H1 (cell line): ENCODE measurements at regions not wholly inside any gene's neighbourhood (a gene's known extent, or its start where the extent isn't known, plus 50 kb on each side); places are given as distances from the start of the nearest gene placed in this dataset.

Experiments used
- CTCF ChIA-PET: fragments of 300-600 bp; sonication (Branson Sonifier 250); formaldehyde crosslinking; loops from one replicate; lab custom pipeline; 2021; ENCODE audit not compliant: partially characterized antibody; lab: Charles Lee
- POLR2A ChIA-PET: fragments of 300-600 bp; sonication (Branson Sonifier 250); formaldehyde crosslinking; loops from one replicate; lab custom pipeline; 2021; ENCODE audit warnings: inconsistent platforms; ENCODE audit not compliant: partially characterized antibody; lab: Charles Lee
- DNase-seq, 2 experiments: peaks; one replicate each; pipeline versions ENCODE4 v3.0.0 to v3.0.0-alpha.2; 2010 to 2022; ENCODE audit warnings: low spot score in 2 of 2, low read depth in 1 of 2, mixed read lengths in 1 of 2
- FAIRE-seq: peaks from 2 replicates; lab custom pipeline; 2011; peaks lifted over from hg19 to GRCh38; lab: Jason Lieb, UNC
- H2AFZ ChIP-seq: 2 replicates; pipeline ENCODE4 v1.8.1; 2012; ENCODE audit warnings: low read length, inconsistent platforms
- H2AK5ac ChIP-seq: 2 replicates; pipeline ENCODE4 v1.6.1; 2013; ENCODE audit warnings: low read depth, low read length
- H2BK120ac ChIP-seq: replicated peaks from 2 replicates; pipeline ENCODE3; 2013; ENCODE audit warnings: low read depth, low read length, inconsistent platforms
- H2BK12ac ChIP-seq: 2 replicates; pipeline ENCODE4 v1.6.1; 2013; ENCODE audit warnings: low read depth, low read length
- H2BK15ac ChIP-seq: 2 replicates; pipeline ENCODE4 v1.6.1; 2013; ENCODE audit warnings: low read length
- H2BK20ac ChIP-seq: 2 replicates; pipeline ENCODE4 v1.6.1; 2013; ENCODE audit warnings: low read length
- H2BK5ac ChIP-seq: 2 replicates; pipeline ENCODE4 v1.6.1; 2013; ENCODE audit warnings: low read depth, low read length
- H3K14ac ChIP-seq: 2 replicates; pipeline ENCODE4 v1.6.1; 2013; ENCODE audit warnings: inconsistent platforms; ENCODE audit not compliant: insufficient read length
- H3K18ac ChIP-seq: 2 replicates; pipeline ENCODE4 v1.6.1; 2013; ENCODE audit warnings: low read length; ENCODE audit errors: extremely low read depth
- H3K23ac ChIP-seq: 2 replicates; pipeline ENCODE4 v1.6.1; 2013; ENCODE audit warnings: inconsistent platforms; ENCODE audit not compliant: insufficient read length
- H3K23me2 ChIP-seq: 2 replicates; pipeline ENCODE4 v1.6.1; 2013; ENCODE audit warnings: low read depth, low read length
- H3K27ac ChIP-seq: 2 replicates; pipeline ENCODE4 v1.6.1; 2011; ENCODE audit warnings: low read depth, low read length, inconsistent platforms
- H3K27me3 ChIP-seq, 4 experiments: replicated peaks in 1 of 4; 1 replicate in 1 of 4; 2 replicates in 3 of 4; pipeline versions ENCODE4 v1.6.1 to v1.8.1; 2011 to 2013; ENCODE audit warnings: low read length in 3 of 4, mild to moderate bottlenecking in 3 of 4, inconsistent platforms in 2 of 4, mixed read lengths in 2 of 4, moderate library complexity in 1 of 4; ENCODE audit not compliant: control insufficient read depth in 3 of 4, insufficient read depth in 3 of 4; ENCODE audit errors: extremely low read depth in 1 of 4
- H3K36me3 ChIP-seq, 4 experiments: 2 replicates each; pipeline versions ENCODE4 v1.6.1 to v1.8.1; 2011 to 2013; ENCODE audit warnings: mild to moderate bottlenecking in 4 of 4, low read length in 3 of 4, moderate library complexity in 2 of 4, control low read depth in 1 of 4, inconsistent platforms in 1 of 4; ENCODE audit not compliant: insufficient read depth in 4 of 4, control insufficient read depth in 2 of 4
- H3K4ac ChIP-seq: replicated peaks from 2 replicates; pipeline ENCODE3; 2013; ENCODE audit warnings: low read length, low read depth, mixed read lengths, inconsistent platforms; ENCODE audit not compliant: insufficient read length
- H3K4me1 ChIP-seq, 4 experiments: replicated peaks in 1 of 4; 1 replicate in 1 of 4; 2 replicates in 3 of 4; pipeline versions ENCODE4 v1.6.1 to v1.8.1; 2011 to 2013; ENCODE audit warnings: low read length in 3 of 4, inconsistent platforms in 2 of 4, mixed read lengths in 1 of 4; ENCODE audit not compliant: insufficient read depth in 4 of 4, control insufficient read depth in 3 of 4
- H3K4me2 ChIP-seq, 2 experiments: 2 replicates each; pipeline versions ENCODE4 v1.6.1 to v1.8.1; 2011 to 2013; ENCODE audit warnings: low read depth in 2 of 2, low read length in 2 of 2, control low read depth in 1 of 2, inconsistent platforms in 1 of 2, mild to moderate bottlenecking in 1 of 2; ENCODE audit not compliant: insufficient read depth in 1 of 2
- H3K4me3 ChIP-seq, 4 experiments: fragments of 200-600, 300-600 bp in 1 of 4; sonication (generic), shearing (Covaris generic), sonication (Bioruptor Twin) in 1 of 4; 2 replicates each; pipeline versions ENCODE4 v1.5.1 to v1.8.1; 2011 to 2016; ENCODE audit warnings: low read length in 4 of 4, low read depth in 3 of 4, control low read depth in 2 of 4, inconsistent platforms in 2 of 4, mild to moderate bottlenecking in 2 of 4, mixed read lengths in 1 of 4, moderate library complexity in 1 of 4; ENCODE audit not compliant: insufficient read depth in 2 of 4; ENCODE audit errors: extremely low read depth in 1 of 4
- H3K56ac ChIP-seq: replicated peaks from 2 replicates; pipeline ENCODE3; 2013; ENCODE audit warnings: low read depth, mild to moderate bottlenecking, mixed read lengths, low read length, inconsistent platforms; ENCODE audit not compliant: insufficient read length
- H3K79me1 ChIP-seq: 2 replicates; pipeline ENCODE4 v1.6.1; 2013; ENCODE audit warnings: low read depth, low read length, control low read depth
- H3K79me2 ChIP-seq, 2 experiments: 2 replicates each; pipeline versions ENCODE4 v1.6.1 to v1.8.1; 2012 to 2013; ENCODE audit warnings: low read length in 2 of 2, mild to moderate bottlenecking in 2 of 2, inconsistent platforms in 1 of 2; ENCODE audit not compliant: insufficient read depth in 2 of 2, control insufficient read depth in 1 of 2
- H3K9ac ChIP-seq, 4 experiments: replicated peaks in 1 of 4; 1 replicate in 1 of 4; 2 replicates in 3 of 4; pipeline versions ENCODE4 v1.6.1 to v1.8.1; 2011 to 2013; ENCODE audit warnings: low read depth in 3 of 4, low read length in 3 of 4, control low read depth in 2 of 4, mild to moderate bottlenecking in 2 of 4, moderate library complexity in 2 of 4, inconsistent platforms in 1 of 4; ENCODE audit errors: extremely low read depth in 1 of 4
- H3K9me3 ChIP-seq, 2 experiments: 2 replicates each; pipeline versions ENCODE4 v1.6.1 to v1.8.1; 2012 to 2013; ENCODE audit warnings: mild to moderate bottlenecking in 2 of 2, moderate library complexity in 2 of 2, control low read depth in 1 of 2, inconsistent platforms in 1 of 2, low read depth in 1 of 2, low read length in 1 of 2, mixed read lengths in 1 of 2; ENCODE audit not compliant: insufficient read depth in 2 of 2
- H4K20me1 ChIP-seq, 2 experiments: replicated peaks in 1 of 2; 2 replicates each; pipeline versions ENCODE3 to v1.8.1; 2011 to 2013; ENCODE audit warnings: inconsistent platforms in 2 of 2, low read length in 2 of 2, mild to moderate bottlenecking in 1 of 2; ENCODE audit not compliant: insufficient read depth in 2 of 2, control insufficient read depth in 1 of 2
- H4K5ac ChIP-seq: 2 replicates; pipeline ENCODE4 v1.6.1; 2013; ENCODE audit warnings: low read length, low read depth, mixed read lengths, inconsistent platforms; ENCODE audit not compliant: insufficient read length
- H4K8ac ChIP-seq: 2 replicates; pipeline ENCODE4 v1.8.0; 2013; ENCODE audit warnings: mild to moderate bottlenecking, moderate library complexity, low read length, inconsistent platforms; ENCODE audit not compliant: insufficient read depth; ENCODE audit errors: extremely low read depth
- H4K91ac ChIP-seq: replicated peaks from 2 replicates; pipeline ENCODE3; 2013; ENCODE audit warnings: low read length, mixed read lengths, inconsistent platforms; ENCODE audit not compliant: insufficient read length
- ATF3 ChIP-seq: IDR thresholded peaks from 2 replicates; pipeline ENCODE4 v1.6.1; 2011; ENCODE audit warnings: low read depth, mild to moderate bottlenecking, low read length; ENCODE audit not compliant: insufficient read depth
- CHD1 ChIP-seq: IDR thresholded peaks from 2 replicates; pipeline ENCODE4 v1.6.1; 2012; ENCODE audit warnings: low read depth, low read length, improper control_type of control experiment
- JUND ChIP-seq: IDR thresholded peaks from 2 replicates; pipeline ENCODE4 v1.6.1; 2011; ENCODE audit warnings: mild to moderate bottlenecking, improper control_type of control experiment, low read length
- NRF1 ChIP-seq: IDR thresholded peaks from 2 replicates; pipeline ENCODE4 v1.6.1; 2011; ENCODE audit warnings: mild to moderate bottlenecking, low read depth, low read length, improper control_type of control experiment
- POU5F1 ChIP-seq: IDR thresholded peaks from 2 replicates; pipeline ENCODE4 v1.6.1; 2011; ENCODE audit warnings: low read depth, mild to moderate bottlenecking, low read length, moderate library complexity
- RBBP5 ChIP-seq: IDR thresholded peaks from 2 replicates; pipeline ENCODE4 v1.7.1; 2012; ENCODE audit warnings: low read depth, mild to moderate bottlenecking, inconsistent platforms, low read length, moderate library complexity, borderline replicate concordance
- RXRA ChIP-seq: IDR thresholded peaks from 2 replicates; pipeline ENCODE4 v1.6.1; 2011; ENCODE audit warnings: low read depth, mild to moderate bottlenecking, low read length, moderate library complexity; ENCODE audit not compliant: insufficient read depth
- SIN3A ChIP-seq, 2 experiments: IDR thresholded peaks in 1 of 2; conservative IDR thresholded peaks in 1 of 2; 2 replicates each; pipeline ENCODE4 v1.6.1; 2011 to 2012; ENCODE audit warnings: low read length in 2 of 2, improper control_type of control experiment in 1 of 2, low read depth in 1 of 2, mild to moderate bottlenecking in 1 of 2
- SIX5 ChIP-seq: IDR thresholded peaks from 2 replicates; pipeline ENCODE4 v1.6.1; 2011; ENCODE audit warnings: mild to moderate bottlenecking, low read depth, low read length
- SP2 ChIP-seq: IDR thresholded peaks from 2 replicates; pipeline ENCODE4 v1.6.1; 2012; ENCODE audit warnings: mild to moderate bottlenecking, low read length, inconsistent platforms
- WGBS, 2 experiments: shearing (Covaris generic) in 1 of 2; methylation state at CpG; one replicate each; pipeline versions ENCODE4 v1.1.6 to v1.1.7; 2013 to 2015; ENCODE audit warnings: low lambda C conversion rate in 2 of 2, mixed read lengths in 2 of 2, inconsistent platforms in 1 of 2, low coverage in 1 of 2, missing lambda C conversion rate in 1 of 2; ENCODE audit not compliant: insufficient replicate concordance in 2 of 2, insufficient coverage in 1 of 2, insufficient read length in 1 of 2; ENCODE audit errors: extremely low coverage in 1 of 2, missing lambda C conversion rate in 1 of 2; 5-methylcytosine and 5-hydroxymethylcytosine counted together
- TF ChIP-seq, protein P1 (sequence below): IDR thresholded peaks from 2 replicates; pipeline ENCODE4 v1.6.1; 2012; ENCODE audit warnings: inconsistent platforms

- no peaks in the 10 kb centered on the region for H4K20me1 ChIP-seq
- H3K4ac ChIP-seq: no peak overlapping the region
- H3K9ac ChIP-seq: no peak overlapping the region
- H3K4me1 ChIP-seq: no peaks in the 10 kb centered on the region
- H2BK15ac ChIP-seq: no peak overlapping the region
- no peaks in the 10 kb centered on the region for H3K27me3 ChIP-seq
- H3K4me2 ChIP-seq: no peak overlapping the region
- 94% methylated on average over 4 of the region's 4 CpGs; no CpG with 5 or more reads in 1 of the 2 experiments for WGBS, 2 experiments
- H3K23ac ChIP-seq: no peak overlapping the region
- H3K23me2 ChIP-seq: peaks cover 2% of the 10 kb centered on the region; the same call in 1 of the 2 replicates
- H3K18ac ChIP-seq: no peak overlapping the region
- DNase-seq (no peak), FAIRE-seq (no peak)
- H3K79me1 ChIP-seq: no peaks in the 10 kb centered on the region
- no peak overlapping the region for H3K56ac ChIP-seq
- H4K5ac ChIP-seq: no peak overlapping the region
- H2BK120ac ChIP-seq: no peak overlapping the region
- no peak overlapping the region for H3K4me3 ChIP-seq
- no peak overlapping the region for H2AK5ac ChIP-seq
- no peak overlapping the region for H4K8ac ChIP-seq
- H3K9me3 ChIP-seq: no peaks in the 10 kb centered on the region
- no peak overlapping the region for H2AFZ ChIP-seq
- POLR2A ChIA-PET: interaction anchor here (0.7 kb wide), 1 partner anchor 16 kb away, joined by 3 read pairs; no protein-coding TSS in a partner anchor
- no peak overlapping the region for H3K27ac ChIP-seq
- H4K91ac ChIP-seq: no peak overlapping the region
- H3K14ac ChIP-seq: no peak overlapping the region
- H2BK20ac ChIP-seq: no peak overlapping the region
- no peaks in the 10 kb centered on the region for H3K79me2 ChIP-seq
- no peaks in the 10 kb centered on the region for H3K36me3 ChIP-seq
- H2BK5ac ChIP-seq: no peak overlapping the region
- CTCF ChIA-PET: interaction anchor here (0.9 to 1.5 kb wide), 2 partner anchors 9 to 40 kb away, joined by 4 to 5 read pairs; no protein-coding TSS in a partner anchor
- H2BK12ac ChIP-seq: no peak overlapping the region
- no peak for TF ChIP-seq ATF3
- TF ChIP-seq, protein P1, sequence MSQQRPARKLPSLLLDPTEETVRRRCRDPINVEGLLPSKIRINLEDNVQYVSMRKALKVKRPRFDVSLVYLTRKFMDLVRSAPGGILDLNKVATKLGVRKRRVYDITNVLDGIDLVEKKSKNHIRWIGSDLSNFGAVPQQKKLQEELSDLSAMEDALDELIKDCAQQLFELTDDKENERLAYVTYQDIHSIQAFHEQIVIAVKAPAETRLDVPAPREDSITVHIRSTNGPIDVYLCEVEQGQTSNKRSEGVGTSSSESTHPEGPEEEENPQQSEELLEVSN: no peak
- TF ChIP-seq RBBP5: no peak
- no peak for TF ChIP-seq CHD1
- TF ChIP-seq POU5F1: no peak
- TF ChIP-seq RXRA: no peak
- no peak for TF ChIP-seq NRF1
- TF ChIP-seq SIN3A (conservative IDR thresholded peaks at IDR 0.05 in 1 of 2, IDR thresholded peaks at IDR 0.05 in 1 of 2; ENCODE audit: low read depth in 1 of 2, low read length in 2 of 2): no peak
- no peak for TF ChIP-seq SP2
- TF ChIP-seq JUND: no peak
- TF ChIP-seq SIX5: no peak
Measured at GRCh38 chr5:174991847-174992246, 267.5 kb downstream of the MSX2 start.
